ENCODE measurements at regions not wholly inside any gene's neighbourhood (a gene's known extent, or its start where the extent isn't known, plus 50 kb on each side); places are given as distances from the start of the nearest gene placed in this dataset.

GRCh38 chr3:34022147-34022546 is 223.7 kb downstream of the PDCD6IP start (continued):
- TF ChIP-seq, protein P1, sequence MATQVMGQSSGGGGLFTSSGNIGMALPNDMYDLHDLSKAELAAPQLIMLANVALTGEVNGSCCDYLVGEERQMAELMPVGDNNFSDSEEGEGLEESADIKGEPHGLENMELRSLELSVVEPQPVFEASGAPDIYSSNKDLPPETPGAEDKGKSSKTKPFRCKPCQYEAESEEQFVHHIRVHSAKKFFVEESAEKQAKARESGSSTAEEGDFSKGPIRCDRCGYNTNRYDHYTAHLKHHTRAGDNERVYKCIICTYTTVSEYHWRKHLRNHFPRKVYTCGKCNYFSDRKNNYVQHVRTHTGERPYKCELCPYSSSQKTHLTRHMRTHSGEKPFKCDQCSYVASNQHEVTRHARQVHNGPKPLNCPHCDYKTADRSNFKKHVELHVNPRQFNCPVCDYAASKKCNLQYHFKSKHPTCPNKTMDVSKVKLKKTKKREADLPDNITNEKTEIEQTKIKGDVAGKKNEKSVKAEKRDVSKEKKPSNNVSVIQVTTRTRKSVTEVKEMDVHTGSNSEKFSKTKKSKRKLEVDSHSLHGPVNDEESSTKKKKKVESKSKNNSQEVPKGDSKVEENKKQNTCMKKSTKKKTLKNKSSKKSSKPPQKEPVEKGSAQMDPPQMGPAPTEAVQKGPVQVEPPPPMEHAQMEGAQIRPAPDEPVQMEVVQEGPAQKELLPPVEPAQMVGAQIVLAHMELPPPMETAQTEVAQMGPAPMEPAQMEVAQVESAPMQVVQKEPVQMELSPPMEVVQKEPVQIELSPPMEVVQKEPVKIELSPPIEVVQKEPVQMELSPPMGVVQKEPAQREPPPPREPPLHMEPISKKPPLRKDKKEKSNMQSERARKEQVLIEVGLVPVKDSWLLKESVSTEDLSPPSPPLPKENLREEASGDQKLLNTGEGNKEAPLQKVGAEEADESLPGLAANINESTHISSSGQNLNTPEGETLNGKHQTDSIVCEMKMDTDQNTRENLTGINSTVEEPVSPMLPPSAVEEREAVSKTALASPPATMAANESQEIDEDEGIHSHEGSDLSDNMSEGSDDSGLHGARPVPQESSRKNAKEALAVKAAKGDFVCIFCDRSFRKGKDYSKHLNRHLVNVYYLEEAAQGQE (IDR thresholded peaks at IDR 0.05; ENCODE audit: unreplicated experiment), result no peak
- TF ChIP-seq, protein P2, sequence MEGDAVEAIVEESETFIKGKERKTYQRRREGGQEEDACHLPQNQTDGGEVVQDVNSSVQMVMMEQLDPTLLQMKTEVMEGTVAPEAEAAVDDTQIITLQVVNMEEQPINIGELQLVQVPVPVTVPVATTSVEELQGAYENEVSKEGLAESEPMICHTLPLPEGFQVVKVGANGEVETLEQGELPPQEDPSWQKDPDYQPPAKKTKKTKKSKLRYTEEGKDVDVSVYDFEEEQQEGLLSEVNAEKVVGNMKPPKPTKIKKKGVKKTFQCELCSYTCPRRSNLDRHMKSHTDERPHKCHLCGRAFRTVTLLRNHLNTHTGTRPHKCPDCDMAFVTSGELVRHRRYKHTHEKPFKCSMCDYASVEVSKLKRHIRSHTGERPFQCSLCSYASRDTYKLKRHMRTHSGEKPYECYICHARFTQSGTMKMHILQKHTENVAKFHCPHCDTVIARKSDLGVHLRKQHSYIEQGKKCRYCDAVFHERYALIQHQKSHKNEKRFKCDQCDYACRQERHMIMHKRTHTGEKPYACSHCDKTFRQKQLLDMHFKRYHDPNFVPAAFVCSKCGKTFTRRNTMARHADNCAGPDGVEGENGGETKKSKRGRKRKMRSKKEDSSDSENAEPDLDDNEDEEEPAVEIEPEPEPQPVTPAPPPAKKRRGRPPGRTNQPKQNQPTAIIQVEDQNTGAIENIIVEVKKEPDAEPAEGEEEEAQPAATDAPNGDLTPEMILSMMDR (conservative IDR thresholded peaks at IDR 0.05; ENCODE audit: low read depth in 2 of 2), result no peak
- TF ChIP-seq EZH2phosphoT487 (IDR thresholded peaks at IDR 0.05; ENCODE audit: unreplicated experiment), result no peak
- no peak for TF ChIP-seq ZNF331 (CRISPR knock-in tag; IDR thresholded peaks at IDR 0.05; ENCODE audit: low read depth)
- TF ChIP-seq POLR2AphosphoS5 (IDR thresholded peaks at IDR 0.05; ENCODE audit: low read depth), result no peak
- no peak for TF ChIP-seq EZH2 (IDR thresholded peaks at IDR 0.05; ENCODE audit: low read depth, unreplicated experiment)
- TF ChIP-seq NANOG (IDR thresholded peaks at IDR 0.05; ENCODE audit: borderline replicate concordance), result no peak
- no peak for TF ChIP-seq ETS1 (IDR thresholded peaks at IDR 0.05)

DNA sequence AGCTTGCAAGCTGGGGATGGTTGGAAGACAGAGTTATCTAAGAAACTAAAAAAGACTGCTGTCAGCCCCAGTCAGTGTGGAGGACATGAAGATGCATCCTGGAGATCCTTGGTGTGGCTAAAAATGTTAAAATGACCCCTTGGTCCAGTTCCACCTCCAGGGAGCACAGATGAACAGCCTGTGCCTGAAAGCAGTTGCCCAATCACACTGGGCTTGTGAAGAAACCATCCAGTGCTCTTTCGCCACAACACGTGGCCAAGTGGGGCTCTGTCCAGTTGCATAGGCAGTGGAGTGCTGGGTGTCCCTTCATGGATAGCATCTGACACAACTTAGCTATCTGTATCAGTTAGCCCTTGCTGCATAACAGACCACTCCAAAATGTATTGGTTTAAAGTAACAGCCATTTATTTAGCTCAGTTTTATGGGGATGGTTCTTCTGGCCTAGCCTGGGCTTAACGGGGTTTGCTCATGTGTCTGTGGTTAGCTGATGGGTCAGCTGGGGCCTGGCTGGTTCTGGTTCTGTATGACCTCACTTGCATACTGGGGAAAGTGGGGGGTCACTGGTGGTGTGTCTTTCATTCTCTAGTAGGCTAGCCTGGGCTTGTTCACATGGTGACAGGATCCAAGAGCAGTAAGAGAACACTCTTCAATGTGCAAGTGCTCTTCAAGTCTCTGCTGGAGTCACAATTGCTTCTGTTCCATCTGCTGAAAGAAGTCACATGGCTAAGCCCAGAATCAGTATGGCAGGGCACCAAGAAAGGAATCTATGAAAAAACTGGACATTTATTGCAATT is 226.2 kb downstream of the PDCD6IP start:
- Mint-ChIP-seq H3K36me3 (ENCODE audit: low read depth) (no peaks in the 10 kb centered on the region), H3K4me1 (no peaks in the 10 kb centered on the region), H3K9me3 (no peaks in the 10 kb centered on the region), H3K4me3 (no peak overlapping the region), H3K27me3 (ENCODE audit: insufficient read depth, low read depth, poor library complexity) (peaks cover 1% of the 10 kb centered on the region), H3K27ac (no peak overlapping the region)
- Histone ChIP-seq H4K20me1 (replicated peaks; ENCODE audit: insufficient read depth) (no peaks in the 10 kb centered on the region), H3K4me1 (ENCODE audit: insufficient read depth) (no peaks in the 10 kb centered on the region), H3K79me2 (replicated peaks; ENCODE audit: insufficient read depth) (no peaks in the 10 kb centered on the region), H2AFZ (no peak overlapping the region), H3K27me3 (ENCODE audit: insufficient read depth) (no peaks in the 10 kb centered on the region), H3K36me3 (ENCODE audit: insufficient read depth) (no peaks in the 10 kb centered on the region), H3K9me2 (ENCODE audit: insufficient read depth) (0 out of 2 replicates have a peak, but pooled peaks cover 4% of the 10 kb centered on the region), H3F3A (replicated peaks; ENCODE audit: low read depth) (no peaks in the 10 kb centered on the region), H3K27ac (ENCODE audit: low read depth) (no peak overlapping the region), H3K4me3 (no peak overlapping the region), H3K4me2 (no peak overlapping the region)
- no peak for DNase-seq (ENCODE audit: low spot score)
- ATAC-seq, result no peak
- TF ChIP-seq, protein P1 (IDR thresholded peaks at IDR 0.05; ENCODE audit: unreplicated experiment), result no peak
- TF ChIP-seq EZH2phosphoT487 (IDR thresholded peaks at IDR 0.05; ENCODE audit: unreplicated experiment) (no peak), EZH2 (IDR thresholded peaks at IDR 0.05; ENCODE audit: low read depth, unreplicated experiment) (no peak), ZNF114 (CRISPR knock-in tag; IDR thresholded peaks at IDR 0.05) (no peak), CREB1 (CRISPR knock-in tag; IDR thresholded peaks at IDR 0.05; ENCODE audit: low read depth) (no peak), ETS1 (IDR thresholded peaks at IDR 0.05) (no peak), STAT1 (IDR thresholded peaks at IDR 0.05; ENCODE audit: unreplicated experiment) (no peak), NANOG (IDR thresholded peaks at IDR 0.05; ENCODE audit: borderline replicate concordance) (no peak)

All from GM23338 (cell line).